ENCODE measurements at regions not wholly inside any gene's neighbourhood (a gene's known extent, or its start where the extent isn't known, plus 50 kb on each side); places are given as distances from the start of the nearest gene placed in this dataset.

- Mint-ChIP-seq H3K9me3 (no peaks in the 10 kb centered on the region), H3K36me3 (no peaks in the 10 kb centered on the region), H3K27me3 (no peaks in the 10 kb centered on the region), H3K4me3 (no peak overlapping the region), H3K27ac (no peak overlapping the region), H3K4me1 (no peaks in the 10 kb centered on the region)
- ATAC-seq (replicated peaks), result no peak
- no peak for DNase-seq
Observed at GRCh38 chr15:96581371-96581770, 250.9 kb downstream of the NR2F2 start.

- DNase-seq, result no peak
- Mint-ChIP-seq H3K27me3 (no peaks in the 10 kb centered on the region), H3K36me3 (no peaks in the 10 kb centered on the region), H3K4me3 (no peak overlapping the region), H3K4me1 (no peaks in the 10 kb centered on the region), H3K9me3 (no peaks in the 10 kb centered on the region), H3K27ac (no peak overlapping the region)
- ATAC-seq (replicated peaks), result no peak
Observed at GRCh38 chr15:96582473-96582872, 252.0 kb downstream of the NR2F2 start.

- ATAC-seq (replicated peaks) (no peak), DNase-seq (no peak)
- no peaks in the 10 kb centered on the region for H3K36me3 Mint-ChIP-seq
- no peaks in the 10 kb centered on the region for H3K4me1 Mint-ChIP-seq
- H3K9me3 Mint-ChIP-seq, result no peaks in the 10 kb centered on the region
- no peak overlapping the region for H3K27ac Mint-ChIP-seq
- H3K27me3 Mint-ChIP-seq, result no peaks in the 10 kb centered on the region
- H3K4me3 Mint-ChIP-seq, result no peak overlapping the region
Observed at GRCh38 chr15:96583671-96584070, 253.2 kb downstream of the NR2F2 start.

- H3K27me3 Mint-ChIP-seq, result no peaks in the 10 kb centered on the region
- no peaks in the 10 kb centered on the region for H3K36me3 Mint-ChIP-seq
- DNase-seq (no peak), ATAC-seq (replicated peaks) (no peak)
- no peak overlapping the region for H3K4me3 Mint-ChIP-seq
- H3K4me1 Mint-ChIP-seq, result no peaks in the 10 kb centered on the region
- no peaks in the 10 kb centered on the region for H3K9me3 Mint-ChIP-seq
- no peak overlapping the region for H3K27ac Mint-ChIP-seq
Observed at GRCh38 chr15:96585484-96586386, 255.2 kb downstream of the NR2F2 start.

- no peak for DNase-seq
- Mint-ChIP-seq H3K9me3 (no peaks in the 10 kb centered on the region), H3K4me1 (no peaks in the 10 kb centered on the region), H3K4me3 (no peak overlapping the region), H3K36me3 (no peaks in the 10 kb centered on the region), H3K27ac (no peak overlapping the region), H3K27me3 (no peaks in the 10 kb centered on the region)
- ATAC-seq (replicated peaks), result no peak
Observed at GRCh38 chr15:96586901-96587300, 256.4 kb downstream of the NR2F2 start.

GRCh38 chr15:96589864-96590263 lies 259.4 kb downstream of the NR2F2 start:
- ATAC-seq (replicated peaks) (no peak), DNase-seq (no peak)
- Mint-ChIP-seq H3K27ac (no peak overlapping the region), H3K4me3 (no peak overlapping the region), H3K9me3 (no peaks in the 10 kb centered on the region), H3K4me1 (no peaks in the 10 kb centered on the region), H3K27me3 (no peaks in the 10 kb centered on the region), H3K36me3 (no peaks in the 10 kb centered on the region)

- no peak overlapping the region for H3K4me3 Mint-ChIP-seq
- DNase-seq, result no peak
- no peaks in the 10 kb centered on the region for H3K9me3 Mint-ChIP-seq
- no peak overlapping the region for H3K27ac Mint-ChIP-seq
- no peaks in the 10 kb centered on the region for H3K27me3 Mint-ChIP-seq
- no peaks in the 10 kb centered on the region for H3K4me1 Mint-ChIP-seq
- no peaks in the 10 kb centered on the region for H3K36me3 Mint-ChIP-seq
- no peak for ATAC-seq (replicated peaks)
Observed at GRCh38 chr15:96593735-96594134, 263.2 kb downstream of the NR2F2 start.

- H3K36me3 Mint-ChIP-seq, result no peaks in the 10 kb centered on the region
- no peaks in the 10 kb centered on the region for H3K27me3 Mint-ChIP-seq
- no peaks in the 10 kb centered on the region for H3K9me3 Mint-ChIP-seq
Observed at GRCh38 chr15:96595951-96596350, 265.5 kb downstream of the NR2F2 start.

GRCh38 chr15:96598514-96598913 lies 268.0 kb downstream of the NR2F2 start:
- Mint-ChIP-seq H3K4me3 (no peak overlapping the region), H3K9me3 (no peaks in the 10 kb centered on the region), H3K27ac (no peak overlapping the region), H3K36me3 (no peaks in the 10 kb centered on the region), H3K4me1 (no peaks in the 10 kb centered on the region), H3K27me3 (no peaks in the 10 kb centered on the region)
- DNase-seq (no peak), ATAC-seq (replicated peaks) (no peak)

More at GRCh38 chr15:96595951-96596350, 265.5 kb downstream of the NR2F2 start:
- DNase-seq (no peak), ATAC-seq (replicated peaks) (no peak)
- no peak overlapping the region for H3K27ac Mint-ChIP-seq
- H3K4me1 Mint-ChIP-seq, result no peaks in the 10 kb centered on the region
- no peak overlapping the region for H3K4me3 Mint-ChIP-seq

- H3K4me1 Mint-ChIP-seq, result no peaks in the 10 kb centered on the region
- no peaks in the 10 kb centered on the region for H3K9me3 Mint-ChIP-seq
- H3K27me3 Mint-ChIP-seq, result no peaks in the 10 kb centered on the region
- no peaks in the 10 kb centered on the region for H3K36me3 Mint-ChIP-seq
- H3K27ac Mint-ChIP-seq, result no peak overlapping the region
- no peak for ATAC-seq (replicated peaks)
- H3K4me3 Mint-ChIP-seq, result no peak overlapping the region
- no peak for DNase-seq
Observed at GRCh38 chr15:96599268-96599667, 268.8 kb downstream of the NR2F2 start.

- ATAC-seq (replicated peaks) (no peak), DNase-seq (no peak)
- H3K27me3 Mint-ChIP-seq, result no peaks in the 10 kb centered on the region
- no peaks in the 10 kb centered on the region for H3K9me3 Mint-ChIP-seq
- H3K4me3 Mint-ChIP-seq, result no peak overlapping the region
- no peaks in the 10 kb centered on the region for H3K36me3 Mint-ChIP-seq
- no peak overlapping the region for H3K27ac Mint-ChIP-seq
- H3K4me1 Mint-ChIP-seq, result no peaks in the 10 kb centered on the region
Observed at GRCh38 chr15:96600350-96600749, 269.9 kb downstream of the NR2F2 start.

- Mint-ChIP-seq H3K4me1 (no peaks in the 10 kb centered on the region), H3K9me3 (peaks cover 0 to 1% of the 10 kb centered on the region in 2 donors), H3K27me3 (no peaks in the 10 kb centered on the region), H3K4me3 (no peak overlapping the region), H3K36me3 (no peaks in the 10 kb centered on the region), H3K27ac (no peak overlapping the region)
- ATAC-seq (replicated peaks) (no peak), DNase-seq (no peak)
Observed at GRCh38 chr15:96606617-96607016, 276.1 kb downstream of the NR2F2 start.

- Mint-ChIP-seq H3K27ac (no peak overlapping the region), H3K4me1 (no peaks in the 10 kb centered on the region), H3K9me3 (peaks cover 7 to 8% of the 10 kb centered on the region in 2 donors), H3K4me3 (no peak overlapping the region), H3K27me3 (no peaks in the 10 kb centered on the region), H3K36me3 (no peaks in the 10 kb centered on the region)
- ATAC-seq (replicated peaks) (no peak), DNase-seq (no peak)
Observed at GRCh38 chr15:96610757-96611156, 280.3 kb downstream of the NR2F2 start.

GRCh38 chr15:96612917-96613316 lies 282.4 kb downstream of the NR2F2 start:
- ATAC-seq (replicated peaks) (no peak), DNase-seq (no peak)
- Mint-ChIP-seq H3K4me1 (no peaks in the 10 kb centered on the region), H3K27me3 (no peaks in the 10 kb centered on the region), H3K9me3 (peaks cover 8 to 9% of the 10 kb centered on the region in 2 donors), H3K27ac (no peak overlapping the region), H3K36me3 (no peaks in the 10 kb centered on the region), H3K4me3 (no peak overlapping the region)

- no peak overlapping the region for H3K4me3 Mint-ChIP-seq
- no peaks in the 10 kb centered on the region for H3K27me3 Mint-ChIP-seq
- peaks cover 0 to 2% of the 10 kb centered on the region in 2 donors for H3K9me3 Mint-ChIP-seq
- DNase-seq (no peak), ATAC-seq (replicated peaks) (no peak)
- H3K4me1 Mint-ChIP-seq, result no peaks in the 10 kb centered on the region
- H3K36me3 Mint-ChIP-seq, result no peaks in the 10 kb centered on the region
- no peak overlapping the region for H3K27ac Mint-ChIP-seq
Observed at GRCh38 chr15:96619174-96619573, 288.7 kb downstream of the NR2F2 start.

All from stimulated activated naive B cell treated with anti-CD40 and anti-IgM and Interleukin-4, amounts not matched to agents 10 μg/mL and 1 μg/mL and 100 μg/mL, for 72 hours (primary cell).